ENCODE measurements at regions not wholly inside any gene's neighbourhood (a gene's known extent, or its start where the extent isn't known, plus 50 kb on each side); places are given as distances from the start of the nearest gene placed in this dataset.

DNA sequence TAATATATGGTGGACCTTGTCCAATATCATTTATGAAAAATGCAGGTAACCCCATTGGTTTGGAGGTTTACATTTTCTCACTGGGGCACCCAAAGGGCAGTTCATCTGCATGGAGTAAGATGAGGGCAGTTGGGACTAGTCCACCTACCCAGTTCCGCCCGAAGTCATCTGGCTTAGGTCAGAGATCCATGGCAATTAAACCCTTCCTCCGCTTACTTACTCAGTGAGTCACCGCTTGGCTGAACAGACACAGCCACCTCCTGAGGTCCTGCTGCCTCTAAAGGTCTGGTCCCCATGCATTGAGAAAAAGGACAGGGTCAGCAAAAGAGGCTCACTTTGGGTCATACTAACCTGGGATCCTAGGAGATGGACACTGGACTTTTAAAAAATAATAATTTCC is 102.9 kb upstream of the PRL start:
- peak; percentile 15 for DNase-seq (ENCODE audit: low read depth)

- peak; percentile 13 for DNase-seq (ENCODE audit: low read depth)
Measured at GRCh38 chr6:22401206-22401605, 104.4 kb upstream of the PRL start.

DNA sequence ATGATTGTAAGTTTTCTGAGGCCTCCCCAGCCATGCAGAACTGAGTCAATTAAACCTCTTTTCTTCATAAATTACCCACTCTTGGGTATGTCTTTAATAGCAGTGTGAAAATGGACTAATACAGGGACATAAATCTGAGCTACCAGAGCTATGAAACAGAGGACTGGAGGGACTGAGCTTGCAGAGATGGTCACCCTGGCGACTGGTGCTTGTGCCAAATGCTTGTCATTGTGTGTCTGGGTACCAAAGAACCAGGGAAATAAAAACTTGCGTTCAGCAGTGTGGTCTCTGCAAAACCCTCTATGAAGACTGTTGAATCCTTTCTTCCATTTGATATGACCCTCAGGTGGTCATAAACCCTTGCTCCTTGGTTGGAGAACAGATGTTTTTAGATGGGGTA is 105.1 kb upstream of the PRL start:
- no peak for DNase-seq (ENCODE audit: low read depth)

DNA sequence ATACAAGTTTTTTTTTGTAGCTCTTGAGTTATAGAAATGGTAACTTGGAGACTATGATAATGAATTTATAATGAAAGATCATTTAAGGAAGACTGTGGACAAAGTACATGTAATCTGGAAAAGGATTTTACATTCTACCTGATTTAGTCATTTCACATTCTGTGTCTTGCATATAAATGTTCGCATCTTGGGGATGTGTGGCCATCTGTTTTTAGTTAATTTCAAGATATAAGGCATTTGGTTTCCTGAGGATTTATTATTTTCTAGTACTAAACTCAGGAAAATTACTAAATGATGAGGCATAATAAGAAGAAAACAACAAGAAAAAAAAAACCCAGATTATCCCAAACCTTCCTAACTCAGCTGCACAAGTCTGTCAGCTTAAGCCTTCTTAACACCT is 112.7 kb upstream of the PRL start:
- no peak for DNase-seq (ENCODE audit: low read depth)

DNA sequence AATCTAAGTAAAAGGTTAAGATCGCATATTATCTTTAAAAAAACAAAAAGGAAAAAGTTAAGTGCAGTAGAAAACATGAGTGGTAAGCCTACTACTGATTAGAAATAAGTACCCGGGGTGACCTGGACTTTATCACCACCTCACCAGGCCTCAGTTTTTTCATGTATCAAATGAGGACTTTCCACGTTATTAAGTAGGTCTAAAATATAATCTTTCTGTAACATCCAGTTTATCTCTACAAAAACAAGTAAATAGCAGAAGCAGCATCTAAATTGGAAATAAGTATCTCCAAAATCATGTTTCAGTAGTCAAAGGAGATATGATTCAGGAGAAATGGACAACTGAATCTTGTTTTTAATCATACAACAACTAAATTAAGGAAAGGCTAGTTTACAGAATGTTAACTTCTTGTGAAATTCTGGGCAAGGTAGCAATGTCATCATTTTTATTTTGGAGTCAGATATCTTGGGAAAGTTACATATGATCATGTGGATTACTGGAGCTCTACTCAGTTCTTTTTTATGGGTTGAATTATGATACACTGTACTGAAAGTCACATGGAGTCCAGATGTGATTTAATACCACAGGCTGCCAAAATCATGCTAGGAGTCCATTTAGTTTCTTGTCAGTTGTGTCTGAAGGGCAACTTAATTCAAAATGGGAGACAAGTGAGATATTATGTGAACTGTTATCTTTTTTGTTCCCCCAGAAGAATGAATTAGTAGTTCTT is 114.7 kb upstream of the PRL start:
- peak; percentile 73 for DNase-seq (ENCODE audit: low read depth)

GRCh38 chr6:22412994-22413393 is 116.2 kb upstream of the PRL start:
- no peak for DNase-seq (ENCODE audit: low read depth)

DNA sequence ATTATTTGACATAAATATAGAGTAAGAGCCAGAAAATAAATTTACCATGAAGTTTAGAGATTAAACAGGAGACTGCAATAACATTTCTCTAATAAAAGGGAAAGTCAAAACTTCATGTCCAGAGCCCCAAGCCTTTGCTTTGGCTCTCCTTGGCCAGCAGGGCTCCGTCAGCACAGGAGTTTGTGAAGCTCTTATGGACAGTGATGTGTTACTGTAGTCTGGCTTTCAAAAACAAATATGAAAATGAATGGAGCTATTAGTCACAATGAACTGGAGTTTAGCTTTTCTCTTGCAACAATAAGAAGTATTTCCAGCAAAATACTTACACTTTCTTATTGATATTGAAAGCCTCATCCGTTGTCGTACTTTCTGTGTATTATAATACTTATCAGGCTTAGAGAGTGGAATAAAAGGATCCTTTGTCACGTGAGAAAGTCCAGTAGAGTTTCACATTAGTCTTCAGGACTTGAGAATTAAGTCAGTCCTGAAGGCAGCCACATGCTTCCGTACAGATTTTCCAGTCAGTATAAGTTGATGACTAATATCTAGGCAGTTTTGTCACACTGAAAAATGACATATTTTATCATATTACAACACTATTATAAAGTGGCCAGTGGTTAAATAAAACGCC is 117.0 kb upstream of the PRL start:
- peak; percentile 33 for DNase-seq (ENCODE audit: low read depth)

- no peak for DNase-seq (ENCODE audit: low read depth)
Measured at GRCh38 chr6:22418714-22419113, 121.9 kb upstream of the PRL start.

- DNase-seq (ENCODE audit: low read depth), result no peak
Measured at GRCh38 chr6:22421198-22421597, 124.4 kb upstream of the PRL start.

DNA sequence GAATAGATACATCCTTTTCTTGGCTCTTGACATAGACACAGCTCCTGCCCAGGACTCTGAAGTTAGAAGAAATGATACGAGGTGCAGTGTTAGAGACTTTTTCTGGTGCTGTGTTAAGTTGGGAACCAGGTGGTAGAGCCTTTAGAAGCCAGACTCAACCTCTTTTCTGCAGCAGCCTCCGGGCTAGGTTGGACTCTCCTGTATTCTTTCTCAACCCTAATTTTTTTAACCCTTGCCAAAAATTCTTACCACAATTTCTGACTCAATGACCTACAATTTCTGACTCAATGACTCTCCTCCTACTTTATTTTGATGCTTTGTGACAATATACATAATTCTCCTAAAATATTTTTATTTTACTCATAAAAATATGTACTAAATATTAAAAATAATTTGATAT is 127.4 kb upstream of the PRL start:
- no peak for DNase-seq (ENCODE audit: low read depth)

- DNase-seq (ENCODE audit: low read depth), result no peak
Measured at GRCh38 chr6:22432060-22432459, 135.2 kb upstream of the PRL start.

GRCh38 chr6:22433745-22434144 is 135.6 kb upstream of the HDGFL1 start:
- no peak for DNase-seq (ENCODE audit: low read depth)

DNA sequence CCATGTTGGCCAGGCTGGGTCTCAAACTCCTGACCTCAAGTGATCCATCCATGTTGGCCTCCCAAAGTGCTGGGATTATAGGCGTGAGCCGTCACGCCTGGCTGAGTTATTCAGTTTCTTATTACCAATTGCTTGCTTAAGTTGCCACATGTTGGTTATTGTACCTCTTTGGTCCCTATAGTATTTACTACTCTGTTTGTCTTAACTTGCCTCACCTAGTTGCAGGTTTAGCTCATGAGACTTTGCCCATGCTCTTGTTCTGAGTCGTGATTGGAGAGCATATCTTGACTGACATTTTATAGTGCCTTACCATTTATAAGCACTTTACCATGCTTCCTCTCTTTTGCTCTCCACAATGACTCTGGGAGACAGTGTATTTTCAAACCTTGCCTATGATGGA is 134.2 kb upstream of the HDGFL1 start:
- DNase-seq (ENCODE audit: low read depth), result no peak

DNA sequence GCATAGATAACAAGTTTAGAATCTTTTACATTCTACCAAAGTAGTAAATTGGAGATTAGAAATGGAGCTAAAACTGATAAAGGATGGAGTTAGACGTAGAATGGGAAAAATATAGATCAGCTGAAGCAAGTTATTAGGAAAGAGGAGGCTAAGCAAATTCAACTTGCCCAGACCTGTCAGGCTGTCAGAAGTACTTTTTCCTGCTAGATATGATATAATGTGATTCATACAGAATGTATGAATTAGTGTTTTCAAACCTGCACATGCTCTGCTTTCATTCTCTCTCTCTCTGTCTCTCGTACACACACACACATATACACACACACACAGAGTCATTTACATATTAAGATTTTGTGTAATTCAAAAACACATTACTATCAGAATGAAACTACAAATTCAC is 133.2 kb upstream of the HDGFL1 start:
- DNase-seq (ENCODE audit: low read depth), result no peak

- DNase-seq (ENCODE audit: low read depth), result no peak
Measured at GRCh38 chr6:22437665-22438064, 131.7 kb upstream of the HDGFL1 start.

DNA sequence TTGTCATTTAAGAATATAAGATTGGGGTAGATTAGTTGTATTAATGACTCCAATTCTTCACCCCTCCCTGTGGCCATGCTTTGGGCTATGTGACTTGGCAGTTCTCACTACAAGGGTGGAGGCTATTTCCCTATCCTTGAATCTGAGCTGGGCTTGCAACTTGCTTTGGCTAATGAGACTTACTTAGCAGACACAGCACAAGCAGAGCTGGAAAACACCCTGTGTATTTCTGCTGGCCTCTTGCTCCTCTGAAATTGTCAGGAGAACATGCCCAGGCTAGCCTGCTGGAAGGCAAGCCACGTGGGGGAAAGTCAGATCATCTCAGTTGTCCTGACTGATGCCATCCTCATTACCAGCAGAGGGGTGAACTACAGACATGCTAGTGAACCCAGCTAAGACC is 126.5 kb upstream of the HDGFL1 start:
- peak; percentile 47 for DNase-seq (ENCODE audit: low read depth)

DNA sequence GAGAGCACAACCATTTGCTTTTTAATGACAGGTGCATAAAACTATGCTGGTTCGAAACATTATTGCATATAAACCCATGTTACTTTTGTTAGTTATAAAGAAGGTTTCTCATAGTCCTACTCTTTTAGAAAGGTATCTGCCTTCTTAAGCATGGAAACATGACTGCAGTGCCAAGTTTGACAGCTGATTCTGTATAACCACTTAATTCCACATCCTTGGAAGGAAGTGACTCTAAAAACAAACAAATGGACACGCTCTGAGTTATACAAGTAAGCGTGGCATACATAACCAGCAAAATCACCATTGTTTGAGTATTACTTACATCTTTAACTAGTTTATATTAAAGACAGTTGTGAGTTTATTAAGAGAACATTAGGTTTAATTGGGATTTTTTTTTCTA is 125.0 kb upstream of the HDGFL1 start:
- DNase-seq (ENCODE audit: low read depth), result peak; percentile 69

DNA sequence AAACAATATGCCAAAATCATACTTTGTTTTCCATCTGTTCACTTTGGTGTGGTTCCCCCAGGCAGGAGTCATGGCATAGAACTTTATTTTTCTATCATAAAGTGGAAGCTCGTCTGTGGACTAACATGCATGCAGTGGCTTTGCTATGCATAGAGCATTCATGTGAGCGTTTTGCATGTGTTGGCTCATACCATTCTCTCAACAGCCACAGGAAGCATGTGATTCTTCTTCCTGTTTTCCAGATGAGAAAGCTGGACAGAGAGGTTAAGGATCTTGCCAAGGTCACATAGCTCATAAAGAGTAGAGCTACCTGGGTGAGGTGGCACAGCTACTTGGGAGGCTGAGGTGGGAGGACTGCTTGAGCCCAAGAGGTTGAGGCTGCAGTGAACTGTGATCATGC is 123.4 kb upstream of the HDGFL1 start:
- no peak for DNase-seq (ENCODE audit: low read depth)

- DNase-seq (ENCODE audit: low read depth), result no peak
Measured at GRCh38 chr6:22447249-22448196, 121.8 kb upstream of the HDGFL1 start.

DNA sequence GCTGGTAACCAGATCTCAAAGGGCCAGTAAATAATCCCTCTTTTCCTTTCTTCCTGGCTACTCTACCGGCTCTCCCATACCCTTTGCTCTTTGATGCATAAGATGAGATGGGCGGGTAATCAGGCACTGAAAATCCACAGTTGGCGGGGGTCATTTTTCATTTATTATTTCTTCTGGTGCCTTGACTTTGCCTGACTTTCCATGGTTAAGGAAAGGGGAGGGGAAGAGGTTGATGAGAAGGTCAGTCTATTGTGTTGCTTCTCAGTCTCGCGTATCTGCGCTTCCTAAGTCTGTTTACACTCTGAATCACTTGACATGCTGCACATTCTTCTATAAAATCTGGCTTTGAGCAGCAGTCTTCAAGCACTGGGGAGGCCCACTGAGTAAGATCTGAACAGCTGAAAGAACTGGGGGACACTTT is 121.1 kb upstream of the HDGFL1 start:
- DNase-seq (ENCODE audit: low read depth), result peak; percentile 40

DNA sequence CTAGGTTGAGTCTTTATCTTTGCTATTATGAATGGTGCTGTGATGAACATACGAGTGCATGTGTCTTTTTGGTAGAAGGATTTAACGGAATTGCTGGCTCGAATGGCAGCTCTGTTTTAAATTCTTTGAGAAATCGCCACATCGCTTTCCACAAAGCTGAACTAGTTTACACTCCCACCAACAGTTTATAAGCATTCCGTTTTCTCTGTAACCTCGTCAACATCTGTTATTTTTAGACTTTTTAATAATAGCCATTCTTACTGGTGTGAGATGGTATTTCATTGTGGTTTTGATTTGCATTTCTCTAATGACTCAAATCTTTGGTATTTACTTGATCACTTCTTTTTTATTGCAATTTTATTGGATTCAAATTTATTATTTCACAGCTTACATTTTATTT is 117.4 kb upstream of the HDGFL1 start:
- peak; percentile 53 for DNase-seq (ENCODE audit: low read depth)

DNA sequence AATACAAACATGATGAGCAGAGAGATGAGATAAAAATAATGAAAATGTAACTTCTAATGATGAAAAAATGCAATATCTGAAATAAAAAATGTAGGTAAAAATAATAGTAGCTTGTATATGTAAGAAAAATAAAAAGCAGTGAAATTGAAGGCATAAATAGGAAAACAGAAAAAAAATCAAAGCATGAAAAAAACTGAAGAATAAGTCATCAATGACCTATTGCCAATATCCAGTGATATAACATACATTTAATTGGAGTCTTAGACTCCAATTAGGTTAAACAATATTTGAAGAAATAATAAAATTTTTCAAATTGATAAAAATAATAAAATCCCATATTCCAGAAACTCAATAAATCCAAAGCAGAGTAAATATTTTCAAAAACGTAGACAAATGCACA is 114.0 kb upstream of the HDGFL1 start:
- no peak for DNase-seq (ENCODE audit: low read depth)

All from myocyte (in vitro differentiated cells).